Osteoblast (primary cell): ENCODE measurements at regions not wholly inside any gene's neighbourhood (a gene's known extent, or its start where the extent isn't known, plus 50 kb on each side); places are given as distances from the start of the nearest gene placed in this dataset.

ENCODE experiments used
- DNase-seq: peaks from one replicate; pipeline ENCODE4 v3.0.0; 2011; ENCODE audit warnings: low spot score, mixed read lengths; ENCODE audit not compliant: insufficient read length; ENCODE audit errors: missing footprints
- H2AFZ ChIP-seq: 2 replicates; pipeline ENCODE4 v1.6.0; 2011; ENCODE audit warnings: mild to moderate bottlenecking, low read length
- H3K27ac ChIP-seq: 2 replicates; pipeline ENCODE4 v1.5.1; 2011; ENCODE audit warnings: mild to moderate bottlenecking, low read depth, low read length, moderate library complexity
- H3K27me3 ChIP-seq: 2 replicates; pipeline ENCODE4 v1.6.0; 2012; ENCODE audit warnings: mild to moderate bottlenecking, control low read depth, inconsistent platforms, low read length, moderate library complexity; ENCODE audit not compliant: insufficient read depth
- H3K36me3 ChIP-seq: 2 replicates; pipeline ENCODE4 v1.5.1; 2011; ENCODE audit warnings: mild to moderate bottlenecking, low read length, control low read depth, moderate library complexity; ENCODE audit not compliant: insufficient read depth
- H3K4me1 ChIP-seq: 2 replicates; pipeline ENCODE4 v1.5.1; 2011; ENCODE audit warnings: mild to moderate bottlenecking, low read length, control low read depth, moderate library complexity; ENCODE audit not compliant: insufficient read depth
- H3K4me2 ChIP-seq: 2 replicates; pipeline ENCODE4 v1.6.0; 2011; ENCODE audit warnings: mild to moderate bottlenecking, low read length; ENCODE audit not compliant: insufficient read depth
- H3K4me3 ChIP-seq: fragments of 200-600 bp; sonication (generic); 3 replicates; pipeline ENCODE4 v1.5.1; 2012; ENCODE audit warnings: mild to moderate bottlenecking, low read length, inconsistent platforms; ENCODE audit not compliant: insufficient read depth
- H3K79me2 ChIP-seq: 2 replicates; pipeline ENCODE4 v1.6.0; 2012; ENCODE audit warnings: mild to moderate bottlenecking, low read length, control low read depth, inconsistent platforms; ENCODE audit not compliant: insufficient read depth
- H3K9me3 ChIP-seq: 2 replicates; pipeline ENCODE4 v1.5.1; 2011; ENCODE audit warnings: low read depth, low read length, control low read depth
- H4K20me1 ChIP-seq: 2 replicates; pipeline ENCODE4 v1.6.0; 2012; ENCODE audit warnings: mild to moderate bottlenecking, low read length, control low read depth; ENCODE audit not compliant: insufficient read depth
- TF ChIP-seq, protein P1 (sequence below): IDR thresholded peaks from 2 replicates; pipeline ENCODE4 v1.5.1; 2011; ENCODE audit warnings: mild to moderate bottlenecking, low read depth, low read length, moderate library complexity; ENCODE audit errors: extremely low read depth

DNA sequence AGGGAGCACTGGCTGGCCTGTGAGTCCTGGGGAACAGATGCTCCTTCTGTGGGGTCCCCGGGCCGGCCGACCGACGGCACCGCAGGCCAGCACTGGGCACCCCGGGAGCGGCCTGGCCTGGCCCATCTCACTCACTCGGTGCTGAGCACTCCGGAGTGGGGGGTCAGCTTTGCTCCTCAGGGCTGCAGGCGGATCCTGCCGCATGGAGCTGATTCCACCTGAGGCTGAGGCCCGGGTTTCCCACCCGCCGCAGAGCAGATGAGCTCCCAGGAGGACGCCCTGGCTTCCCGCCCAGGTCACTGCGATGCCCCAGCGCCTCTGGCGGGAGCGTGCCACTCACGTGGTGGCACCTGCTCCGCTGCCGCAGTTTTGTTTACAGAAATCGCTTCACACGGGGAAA lies 418.6 kb downstream of the GALR1 start:
- no peak overlapping the region for H3K4me2 ChIP-seq
- no peak for DNase-seq
- H3K36me3 ChIP-seq: no peaks in the 10 kb centered on the region
- H3K27me3 ChIP-seq: no peaks in the 10 kb centered on the region
- no peaks in the 10 kb centered on the region for H3K79me2 ChIP-seq
- no peaks in the 10 kb centered on the region for H4K20me1 ChIP-seq
- no peak overlapping the region for H2AFZ ChIP-seq
- H3K4me1 ChIP-seq: no peaks in the 10 kb centered on the region
- no peak overlapping the region for H3K27ac ChIP-seq
- TF ChIP-seq, protein P1, sequence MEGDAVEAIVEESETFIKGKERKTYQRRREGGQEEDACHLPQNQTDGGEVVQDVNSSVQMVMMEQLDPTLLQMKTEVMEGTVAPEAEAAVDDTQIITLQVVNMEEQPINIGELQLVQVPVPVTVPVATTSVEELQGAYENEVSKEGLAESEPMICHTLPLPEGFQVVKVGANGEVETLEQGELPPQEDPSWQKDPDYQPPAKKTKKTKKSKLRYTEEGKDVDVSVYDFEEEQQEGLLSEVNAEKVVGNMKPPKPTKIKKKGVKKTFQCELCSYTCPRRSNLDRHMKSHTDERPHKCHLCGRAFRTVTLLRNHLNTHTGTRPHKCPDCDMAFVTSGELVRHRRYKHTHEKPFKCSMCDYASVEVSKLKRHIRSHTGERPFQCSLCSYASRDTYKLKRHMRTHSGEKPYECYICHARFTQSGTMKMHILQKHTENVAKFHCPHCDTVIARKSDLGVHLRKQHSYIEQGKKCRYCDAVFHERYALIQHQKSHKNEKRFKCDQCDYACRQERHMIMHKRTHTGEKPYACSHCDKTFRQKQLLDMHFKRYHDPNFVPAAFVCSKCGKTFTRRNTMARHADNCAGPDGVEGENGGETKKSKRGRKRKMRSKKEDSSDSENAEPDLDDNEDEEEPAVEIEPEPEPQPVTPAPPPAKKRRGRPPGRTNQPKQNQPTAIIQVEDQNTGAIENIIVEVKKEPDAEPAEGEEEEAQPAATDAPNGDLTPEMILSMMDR: no peak
- peaks cover 3% of the 10 kb centered on the region for H3K9me3 ChIP-seq
- no peak overlapping the region for H3K4me3 ChIP-seq

DNA sequence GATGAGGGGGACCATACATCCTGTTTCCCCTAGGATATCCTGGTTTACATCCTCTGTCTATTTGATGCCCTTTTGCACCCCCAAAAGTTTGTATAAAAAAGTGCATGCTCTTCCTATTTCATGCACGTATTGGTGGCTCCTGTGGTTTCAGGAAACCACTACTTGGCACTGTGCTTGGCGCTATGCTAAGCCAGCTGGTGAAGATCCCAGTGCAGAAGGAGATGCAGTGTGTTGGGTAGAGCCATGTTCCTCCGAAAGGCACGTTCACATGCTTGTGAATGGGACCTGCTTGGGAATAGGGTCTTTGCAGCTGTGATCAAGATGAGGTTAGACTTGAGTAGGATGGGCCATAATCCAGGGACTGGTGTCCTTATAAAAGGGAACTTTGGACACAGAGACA lies 419.7 kb downstream of the GALR1 start:
- Histone ChIP-seq H3K27me3 (no peaks in the 10 kb centered on the region), H3K4me2 (no peak overlapping the region), H3K27ac (no peak overlapping the region), H3K9me3 (peaks cover 3% of the 10 kb centered on the region), H3K36me3 (no peaks in the 10 kb centered on the region), H4K20me1 (no peaks in the 10 kb centered on the region), H3K79me2 (no peaks in the 10 kb centered on the region), H2AFZ (no peak overlapping the region), H3K4me1 (no peaks in the 10 kb centered on the region), H3K4me3 (no peak overlapping the region)
- TF ChIP-seq, protein P1: no peak
- no peak for DNase-seq

DNA sequence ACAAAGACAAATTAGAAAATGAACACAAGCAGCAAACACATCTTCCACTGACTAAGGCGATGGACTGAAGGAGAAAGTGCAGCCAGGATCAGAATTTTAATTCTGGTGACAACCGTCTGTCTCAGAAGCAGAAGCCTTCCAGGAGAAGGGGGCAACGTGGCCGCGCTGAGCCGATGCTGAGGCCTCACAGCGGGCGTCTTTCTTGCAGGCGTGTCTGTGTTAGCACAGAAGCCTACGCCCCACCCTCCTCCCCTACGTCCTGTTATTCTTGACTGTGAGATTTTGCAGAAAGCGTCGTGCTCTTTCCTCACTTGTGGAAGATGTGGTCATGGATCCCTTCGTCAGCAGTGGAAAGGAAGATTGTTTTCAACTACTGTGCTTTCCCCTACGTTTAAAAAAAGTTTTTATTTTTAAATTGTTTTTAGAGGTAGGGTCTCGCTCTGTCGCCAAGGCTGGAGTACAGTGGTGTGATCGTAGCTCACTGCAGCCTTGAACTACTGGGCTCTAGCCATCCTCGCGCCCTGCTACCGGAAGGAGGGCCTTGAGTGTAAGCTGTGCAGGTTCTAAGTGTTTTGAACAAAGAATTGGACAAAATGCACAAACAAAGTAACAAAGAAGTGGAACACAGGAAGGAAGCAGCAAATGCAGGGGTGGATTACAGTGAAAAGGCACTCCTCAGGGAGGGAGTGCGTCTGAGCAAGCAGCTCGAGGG lies 422.0 kb downstream of the GALR1 start:
- TF ChIP-seq, protein P1: no peak
- Histone ChIP-seq H3K27ac (no peak overlapping the region), H3K4me2 (no peak overlapping the region), H3K4me1 (no peaks in the 10 kb centered on the region), H3K9me3 (no peaks in the 10 kb centered on the region), H3K4me3 (no peak overlapping the region), H4K20me1 (no peaks in the 10 kb centered on the region), H3K36me3 (no peaks in the 10 kb centered on the region), H2AFZ (no peak overlapping the region), H3K79me2 (no peaks in the 10 kb centered on the region), H3K27me3 (no peaks in the 10 kb centered on the region)
- no peak for DNase-seq

DNA sequence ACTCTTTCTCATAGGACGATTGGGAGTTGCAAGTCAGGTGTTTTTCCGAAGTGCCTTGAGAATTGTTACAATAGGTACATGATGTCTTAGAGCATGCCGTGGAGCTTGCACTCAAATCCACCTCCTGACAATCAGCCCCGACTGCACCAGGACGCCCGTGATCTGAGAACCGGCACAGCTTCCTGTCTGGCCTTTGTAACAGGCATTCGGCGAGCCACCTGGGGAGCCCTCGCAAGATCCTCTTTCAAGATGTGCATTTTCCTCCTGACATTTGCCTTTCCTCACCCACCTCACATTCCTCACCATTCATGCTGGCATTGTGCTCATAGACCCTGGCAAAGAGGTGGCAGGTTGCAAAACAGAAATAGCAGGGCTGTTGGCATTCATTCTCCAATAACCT lies 427.3 kb downstream of the GALR1 start:
- H3K4me3 ChIP-seq: no peak overlapping the region
- DNase-seq: no peak
- TF ChIP-seq, protein P1: no peak

More for the DNA sequence above, 427.3 kb downstream of the GALR1 start:
- Histone ChIP-seq H3K36me3 (no peaks in the 10 kb centered on the region), H2AFZ (no peak overlapping the region), H3K9me3 (no peaks in the 10 kb centered on the region), H4K20me1 (no peaks in the 10 kb centered on the region), H3K79me2 (no peaks in the 10 kb centered on the region), H3K27me3 (no peaks in the 10 kb centered on the region), H3K27ac (no peak overlapping the region), H3K4me2 (no peak overlapping the region), H3K4me1 (no peaks in the 10 kb centered on the region)
